Mesendoderm (in vitro differentiated cells): ENCODE measurements at regions not wholly inside any gene's neighbourhood (a gene's known extent, or its start where the extent isn't known, plus 50 kb on each side); places are given as distances from the start of the nearest gene placed in this dataset.
"Not testable (repeated sequence)": the region's sequence is repeated elsewhere in the genome, so short reads cannot be mapped to it uniquely, and the experiment has no call there.

ENCODE experiments used
- DNase-seq: peaks from one replicate; pipeline ENCODE4 v3.0.0; 2013
- H2AK5ac ChIP-seq: 2 replicates; pipeline ENCODE4 v1.6.1; 2013; ENCODE audit warnings: low read length, inconsistent platforms
- H2BK120ac ChIP-seq: 2 replicates; pipeline ENCODE4 v1.6.1; 2013; ENCODE audit warnings: low read depth, mild to moderate bottlenecking, low read length, moderate library complexity, mixed read lengths
- H2BK15ac ChIP-seq: replicated peaks from 2 replicates; pipeline ENCODE4 v1.6.1; 2013; ENCODE audit warnings: low read depth, mild to moderate bottlenecking, moderate library complexity
- H2BK5ac ChIP-seq: 2 replicates; pipeline ENCODE4 v1.6.1; 2013; ENCODE audit warnings: low read length, inconsistent platforms
- H3K18ac ChIP-seq: 2 replicates; pipeline ENCODE4 v1.6.1; 2013; ENCODE audit warnings: mild to moderate bottlenecking, low read length, mixed read lengths
- H3K23ac ChIP-seq: one replicate; pipeline ENCODE4 v1.6.1; 2013; ENCODE audit warnings: low read length
- H3K27ac ChIP-seq: 2 replicates; pipeline ENCODE4 v1.5.1; 2013; ENCODE audit warnings: low read depth, mild to moderate bottlenecking, inconsistent platforms, low read length, moderate library complexity
- H3K27me3 ChIP-seq: 2 replicates; pipeline ENCODE4 v1.6.1; 2013; ENCODE audit warnings: low read length, control low read depth, mild to moderate bottlenecking, inconsistent platforms; ENCODE audit not compliant: insufficient read depth, poor library complexity
- H3K36me3 ChIP-seq: 2 replicates; pipeline ENCODE4 v1.6.1; 2013; ENCODE audit warnings: low read length, inconsistent platforms; ENCODE audit not compliant: control insufficient read depth, insufficient read depth
- H3K4ac ChIP-seq: one replicate; pipeline ENCODE4 v1.6.1; 2013; ENCODE audit warnings: low read depth, mild to moderate bottlenecking, low read length, moderate library complexity
- H3K4me1 ChIP-seq: 2 replicates; pipeline ENCODE4 v1.6.1; 2013; ENCODE audit warnings: low read depth, low read length, inconsistent platforms; ENCODE audit not compliant: control insufficient read depth
- H3K4me2 ChIP-seq: 2 replicates; pipeline ENCODE4 v1.6.1; 2013; ENCODE audit warnings: low read length
- H3K4me3 ChIP-seq: 2 replicates; pipeline ENCODE4 v1.5.1; 2013; ENCODE audit warnings: mild to moderate bottlenecking, low read length
- H3K56ac ChIP-seq: one replicate; pipeline ENCODE4 v1.6.1; 2013; ENCODE audit warnings: low read length
- H3K79me1 ChIP-seq: 2 replicates; pipeline ENCODE4 v1.6.1; 2013; ENCODE audit warnings: low read length, inconsistent platforms
- H3K79me2 ChIP-seq: 2 replicates; pipeline ENCODE4 v1.6.1; 2013; ENCODE audit warnings: mild to moderate bottlenecking, low read length; ENCODE audit not compliant: control insufficient read depth, insufficient read depth
- H3K9ac ChIP-seq: 2 replicates; pipeline ENCODE4 v1.6.1; 2013; ENCODE audit warnings: low read length, inconsistent platforms
- H4K5ac ChIP-seq: one replicate; pipeline ENCODE4 v1.6.1; 2013; ENCODE audit warnings: low read length
- H4K8ac ChIP-seq: one replicate; pipeline ENCODE4 v1.6.1; 2013; ENCODE audit warnings: low read depth, mild to moderate bottlenecking, control low read depth, low read length, moderate library complexity
- WGBS: extraction: QIAGEN DNeasy Blood & Tissue Kit; methylation state at CpG from one replicate; pipeline ENCODE4 v1.1.7; 2013; ENCODE audit warnings: low lambda C conversion rate, missing lambda C conversion rate; ENCODE audit not compliant: insufficient coverage; ENCODE audit errors: extremely low coverage; 5-methylcytosine and 5-hydroxymethylcytosine counted together

GRCh38 chr6:49274809-49275769 lies 188.0 kb downstream of the MMUT start:
- DNase-seq, H3K9ac ChIP-seq, H3K27ac ChIP-seq, H3K4me2 ChIP-seq, H4K5ac ChIP-seq, H2BK5ac ChIP-seq, H3K79me2 ChIP-seq, H3K23ac ChIP-seq, H4K8ac ChIP-seq, H3K79me1 ChIP-seq, H3K36me3 ChIP-seq, H2BK120ac ChIP-seq, H3K56ac ChIP-seq, H3K27me3 ChIP-seq, H3K4me1 ChIP-seq, H3K18ac ChIP-seq, H3K4me3 ChIP-seq, H3K4ac ChIP-seq, H2AK5ac ChIP-seq, H2BK15ac ChIP-seq: not testable (repeated sequence)
- WGBS, result no CpG with 5 or more reads among the region's 27 CpGs

DNA sequence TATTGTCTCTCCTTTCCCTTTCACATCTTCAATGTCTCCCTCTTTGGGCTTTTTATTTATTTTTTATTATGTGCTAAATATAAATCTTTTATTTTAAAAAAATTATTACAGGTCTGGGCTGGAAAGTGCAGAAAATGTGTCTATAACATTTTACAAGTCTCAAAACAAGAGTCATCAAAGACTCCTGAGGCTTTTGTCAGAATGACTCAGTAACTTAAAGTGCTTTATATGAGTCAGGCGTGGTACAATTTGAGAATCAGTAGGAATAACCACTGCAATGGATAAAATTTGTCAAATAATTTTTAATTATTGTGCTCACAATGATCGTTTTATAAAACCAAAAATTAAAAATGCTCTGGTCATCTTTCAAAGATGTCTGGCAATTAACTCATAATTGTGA lies 193.9 kb downstream of the MMUT start:
- Histone ChIP-seq H2BK5ac (no peak overlapping the region), H3K4me3 (no peak overlapping the region), H3K4ac (no peak overlapping the region), H3K18ac (no peak overlapping the region), H3K4me2 (no peak overlapping the region), H4K8ac (no peak overlapping the region), H3K23ac (no peak overlapping the region), H4K5ac (no peak overlapping the region), H3K27me3 (no peaks in the 10 kb centered on the region), H3K79me2 (no peaks in the 10 kb centered on the region), H2AK5ac (no peak overlapping the region), H2BK15ac (no peak overlapping the region), H2BK120ac (no peak overlapping the region), H3K4me1 (no peaks in the 10 kb centered on the region), H3K9ac (no peak overlapping the region), H3K36me3 (no peaks in the 10 kb centered on the region), H3K27ac (no peak overlapping the region), H3K79me1 (no peaks in the 10 kb centered on the region), H3K56ac (no peak overlapping the region)
- DNase-seq, result no peak
- no CpG with 5 or more reads among the region's 2 CpGs for WGBS

- no peak for DNase-seq
- no peak overlapping the region for H3K18ac ChIP-seq
- H2AK5ac ChIP-seq, result no peak overlapping the region
- H3K4ac ChIP-seq, result no peak overlapping the region
- no peak overlapping the region for H3K4me2 ChIP-seq
- no peaks in the 10 kb centered on the region for H3K27me3 ChIP-seq
- WGBS, result no CpG with 5 or more reads among the region's 8 CpGs
- no peak overlapping the region for H3K27ac ChIP-seq
- H2BK5ac ChIP-seq, result no peak overlapping the region
- H3K9ac ChIP-seq, result no peak overlapping the region
- no peak overlapping the region for H3K23ac ChIP-seq
- H2BK120ac ChIP-seq, result no peak overlapping the region
- H3K79me1 ChIP-seq, result no peaks in the 10 kb centered on the region
- no peak overlapping the region for H2BK15ac ChIP-seq
- H4K5ac ChIP-seq, result no peak overlapping the region
- H3K36me3 ChIP-seq, result no peaks in the 10 kb centered on the region
- no peak overlapping the region for H3K4me3 ChIP-seq
- no peak overlapping the region for H4K8ac ChIP-seq
- no peaks in the 10 kb centered on the region for H3K4me1 ChIP-seq
- H3K79me2 ChIP-seq, result no peaks in the 10 kb centered on the region
- no peak overlapping the region for H3K56ac ChIP-seq
These were observed 198.1 kb downstream of the MMUT start for GRCh38 chr6:49264909-49265308.

- H4K8ac ChIP-seq, result no peak overlapping the region
- H2BK120ac ChIP-seq, result no peak overlapping the region
- WGBS, result no CpG with 5 or more reads among the region's 7 CpGs
- no peak overlapping the region for H2BK15ac ChIP-seq
- no peak overlapping the region for H3K4ac ChIP-seq
- H3K56ac ChIP-seq, result no peak overlapping the region
- H3K4me1 ChIP-seq, result no peaks in the 10 kb centered on the region
- H3K23ac ChIP-seq, result no peak overlapping the region
- DNase-seq, result no peak
- no peak overlapping the region for H3K27ac ChIP-seq
- no peak overlapping the region for H2BK5ac ChIP-seq
- no peaks in the 10 kb centered on the region for H3K36me3 ChIP-seq
- H3K79me2 ChIP-seq, result no peaks in the 10 kb centered on the region
- H3K27me3 ChIP-seq, result no peaks in the 10 kb centered on the region
- no peak overlapping the region for H4K5ac ChIP-seq
- H3K4me3 ChIP-seq, result no peak overlapping the region
- H2AK5ac ChIP-seq, result no peak overlapping the region
- H3K79me1 ChIP-seq, result no peaks in the 10 kb centered on the region
- no peak overlapping the region for H3K4me2 ChIP-seq
- H3K9ac ChIP-seq, result no peak overlapping the region
- H3K18ac ChIP-seq, result no peak overlapping the region
These were observed 198.6 kb downstream of the MMUT start for GRCh38 chr6:49264496-49264895.

DNA sequence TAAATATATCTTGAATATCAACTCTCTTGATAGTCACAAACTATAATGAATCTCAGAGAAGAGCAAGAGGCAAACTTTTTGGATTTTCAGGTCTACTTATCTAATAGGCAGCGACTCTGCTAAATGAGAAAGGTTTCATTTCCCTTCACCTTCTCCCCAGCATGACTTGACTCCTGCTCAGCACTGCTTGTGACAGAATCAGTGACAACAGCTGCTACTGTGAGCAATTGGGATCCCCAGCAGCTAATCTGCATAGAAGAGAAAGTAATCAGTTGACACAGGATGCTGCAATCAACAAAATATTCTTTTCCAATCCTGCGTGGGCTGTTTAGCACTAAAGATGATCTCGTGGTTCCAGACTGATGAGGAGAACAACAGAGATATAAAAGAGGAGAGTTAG lies 205.5 kb downstream of the MMUT start:
- Histone ChIP-seq H3K79me2 (no peaks in the 10 kb centered on the region), H3K4me2 (no peak overlapping the region), H3K4me1 (peaks cover 3% of the 10 kb centered on the region), H2BK5ac (no peak overlapping the region), H3K9ac (no peak overlapping the region), H3K79me1 (no peaks in the 10 kb centered on the region), H3K23ac (no peak overlapping the region), H3K36me3 (no peaks in the 10 kb centered on the region), H3K4me3 (no peak overlapping the region), H3K56ac (no peak overlapping the region), H3K27ac (no peak overlapping the region), H2BK120ac (no peak overlapping the region), H3K27me3 (no peaks in the 10 kb centered on the region), H4K5ac (no peak overlapping the region), H3K4ac (no peak overlapping the region), H2AK5ac (no peak overlapping the region), H4K8ac (no peak overlapping the region), H2BK15ac (no peak overlapping the region), H3K18ac (no peak overlapping the region)
- WGBS, result no CpG with 5 or more reads among the region's 3 CpGs
- DNase-seq, result peak; percentile 83

DNA sequence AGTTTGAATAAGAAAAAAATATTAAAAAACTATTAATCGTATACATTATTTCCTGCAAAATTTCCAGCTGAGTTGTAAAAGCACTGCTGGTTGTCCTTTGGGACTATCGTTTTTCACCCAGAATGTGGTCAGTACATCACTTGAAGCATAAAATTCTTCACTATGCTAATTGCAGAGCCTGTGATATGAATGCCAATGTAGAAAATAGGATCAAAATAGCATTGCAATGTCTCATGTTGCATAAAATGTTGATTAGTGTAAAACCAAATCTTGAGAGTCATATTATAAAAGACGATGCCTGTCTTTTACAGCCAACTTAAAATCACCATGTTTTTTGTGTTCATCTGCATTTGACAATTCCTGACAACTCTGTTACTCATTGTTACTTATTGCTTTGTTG lies 207.7 kb downstream of the MMUT start:
- Histone ChIP-seq H2BK120ac (peak overlapping the region; percentile 88), H3K4ac (no peak overlapping the region)

More for the DNA sequence above, 207.7 kb downstream of the MMUT start:
- Histone ChIP-seq H3K27ac (no peak overlapping the region), H2BK5ac (no peak overlapping the region), H3K23ac (no peak overlapping the region), H3K27me3 (no peaks in the 10 kb centered on the region), H3K79me1 (no peaks in the 10 kb centered on the region), H2BK15ac (no peak overlapping the region), H4K5ac (no peak overlapping the region), H3K4me1 (peaks cover 3% of the 10 kb centered on the region), H3K4me2 (no peak overlapping the region), H2AK5ac (no peak overlapping the region), H3K4me3 (no peak overlapping the region), H3K9ac (no peak overlapping the region), H3K79me2 (no peaks in the 10 kb centered on the region), H3K56ac (no peak overlapping the region), H4K8ac (no peak overlapping the region), H3K36me3 (no peaks in the 10 kb centered on the region), H3K18ac (no peak overlapping the region)
- no peak for DNase-seq
- WGBS, result no CpG with 5 or more reads among the region's 3 CpGs
